Mesothelial cell of epicardium (in vitro differentiated cells): ENCODE measurements at regions not wholly inside any gene's neighbourhood (a gene's known extent, or its start where the extent isn't known, plus 50 kb on each side); places are given as distances from the start of the nearest gene placed in this dataset.

Source experiments
- DNase-seq, 2 experiments: peaks; one replicate each; pipeline ENCODE4 v3.0.0; 2021; ENCODE audit warnings: low spot score in 2 of 2; ENCODE audit not compliant: unreplicated experiment in 2 of 2
- H3K27ac Mint-ChIP-seq: 2 replicates; pipeline ENCODE4 v1.8.0; 2021; ENCODE audit warnings: mixed read lengths
- H3K27me3 Mint-ChIP-seq: 2 replicates; pipeline ENCODE4 v1.8.0; 2021; ENCODE audit warnings: low read depth, mixed read lengths
- H3K36me3 Mint-ChIP-seq: 2 replicates; pipeline ENCODE4 v1.8.0; 2021; ENCODE audit warnings: mixed read lengths
- H3K4me1 Mint-ChIP-seq: 2 replicates; pipeline ENCODE4 v1.8.0; 2021; ENCODE audit warnings: mixed read lengths
- H3K4me3 Mint-ChIP-seq: 2 replicates; pipeline ENCODE4 v1.8.0; 2021; ENCODE audit warnings: mild to moderate bottlenecking, moderate library complexity, mixed read lengths
- H3K9me3 Mint-ChIP-seq: 2 replicates; pipeline ENCODE4 v1.8.0; 2021; ENCODE audit warnings: mixed read lengths
- CTCF ChIP-seq: fragments of 200-600 bp; sonication (generic); IDR thresholded peaks from one replicate; pipeline ENCODE4 v1.5.0; 2021; ENCODE audit warnings: antibody characterized with exemption; ENCODE audit not compliant: unreplicated experiment

- peak overlapping the region; percentile 88 for H3K27ac Mint-ChIP-seq
- H3K9me3 Mint-ChIP-seq = no peaks in the 10 kb centered on the region
- H3K36me3 Mint-ChIP-seq = peaks cover 18% of the 10 kb centered on the region
- peak overlapping the region; percentile 5 for H3K4me3 Mint-ChIP-seq
- TF ChIP-seq CTCF = no peak
- no peak for DNase-seq
- H3K4me1 Mint-ChIP-seq = peaks cover 41% of the 10 kb centered on the region
- no peaks in the 10 kb centered on the region for H3K27me3 Mint-ChIP-seq
Measured at GRCh38 chr1:198903621-198904020, 264.8 kb downstream of the PTPRC start.

- no peak overlapping the region for H3K4me3 Mint-ChIP-seq
- peaks cover 14% of the 10 kb centered on the region for H3K36me3 Mint-ChIP-seq
- DNase-seq = no peak
- no peaks in the 10 kb centered on the region for H3K27me3 Mint-ChIP-seq
- H3K27ac Mint-ChIP-seq = peak overlapping the region; percentile 88
- no peak for TF ChIP-seq CTCF
- peaks cover 41% of the 10 kb centered on the region for H3K4me1 Mint-ChIP-seq
- H3K9me3 Mint-ChIP-seq = no peaks in the 10 kb centered on the region
Measured at GRCh38 chr1:198904321-198904720, 265.5 kb downstream of the PTPRC start.

GRCh38 chr1:198906739-198907422 is 268.0 kb downstream of the PTPRC start:
- Mint-ChIP-seq H3K9me3 (peaks cover 5% of the 10 kb centered on the region), H3K4me1 (peaks cover 49% of the 10 kb centered on the region), H3K4me3 (no peak overlapping the region), H3K27ac (no peak overlapping the region), H3K36me3 (peaks cover 11% of the 10 kb centered on the region), H3K27me3 (no peaks in the 10 kb centered on the region)
- no peak for DNase-seq
- no peak for TF ChIP-seq CTCF

- no peaks in the 10 kb centered on the region for H3K27me3 Mint-ChIP-seq
- peaks cover 48% of the 10 kb centered on the region for H3K4me1 Mint-ChIP-seq
- no peak overlapping the region for H3K4me3 Mint-ChIP-seq
- DNase-seq = no peak
- peaks cover 15% of the 10 kb centered on the region for H3K36me3 Mint-ChIP-seq
- TF ChIP-seq CTCF = no peak
- no peak overlapping the region for H3K27ac Mint-ChIP-seq
- peaks cover 8% of the 10 kb centered on the region for H3K9me3 Mint-ChIP-seq
Measured at GRCh38 chr1:198907423-198907746, 268.5 kb downstream of the PTPRC start.

GRCh38 chr1:198908995-198909394 is 270.2 kb downstream of the PTPRC start:
- Mint-ChIP-seq H3K36me3 (peaks cover 15% of the 10 kb centered on the region), H3K9me3 (peaks cover 8% of the 10 kb centered on the region), H3K4me1 (peaks cover 35% of the 10 kb centered on the region), H3K27ac (no peak overlapping the region), H3K4me3 (no peak overlapping the region), H3K27me3 (no peaks in the 10 kb centered on the region)
- TF ChIP-seq CTCF = no peak
- DNase-seq = no peak

GRCh38 chr1:198909973-198910372 is 271.1 kb downstream of the PTPRC start:
- Mint-ChIP-seq H3K27ac (peak overlapping the region; percentile 79), H3K4me3 (no peak overlapping the region)

More at GRCh38 chr1:198909973-198910372, 271.1 kb downstream of the PTPRC start:
- DNase-seq = no peak
- TF ChIP-seq CTCF = no peak
- Mint-ChIP-seq H3K4me1 (peaks cover 27% of the 10 kb centered on the region), H3K36me3 (peaks cover 18% of the 10 kb centered on the region), H3K27me3 (no peaks in the 10 kb centered on the region), H3K9me3 (peaks cover 8% of the 10 kb centered on the region)
